DND-41 (cell line): ENCODE measurements at regions not wholly inside any gene's neighbourhood (a gene's known extent, or its start where the extent isn't known, plus 50 kb on each side); places are given as distances from the start of the nearest gene placed in this dataset.

ENCODE experiments used
- ATAC-seq: fragments of 200-7000 bp; cut with Tn5 transposase; 3 replicates; pipeline ENCODE4 v1.9.1; 2021; ENCODE audit warnings: low read depth; ENCODE audit not compliant: insufficient read depth
- DNase-seq: peaks from one replicate; pipeline ENCODE4 v3.0.0-alpha.2; 2020
- H2AFZ ChIP-seq: 2 replicates; pipeline ENCODE4 v1.6.0; 2012; ENCODE audit warnings: low read depth, low read length
- H3K27ac ChIP-seq: 2 replicates; pipeline ENCODE4 v1.5.1; 2012; ENCODE audit warnings: low read length, inconsistent platforms
- H3K27me3 ChIP-seq: fragments of 200-600 bp; sonication (generic); 2 replicates; pipeline ENCODE4 v1.6.0; 2012; ENCODE audit warnings: low read length, mild to moderate bottlenecking, inconsistent platforms; ENCODE audit not compliant: insufficient read depth, poor library complexity
- H3K36me3 ChIP-seq: 2 replicates; pipeline ENCODE4 v1.5.1; 2012; ENCODE audit warnings: low read length, inconsistent platforms; ENCODE audit not compliant: insufficient read depth
- H3K4me1 ChIP-seq: 2 replicates; pipeline ENCODE4 v1.5.1; 2012; ENCODE audit warnings: mild to moderate bottlenecking, low read length; ENCODE audit not compliant: insufficient read depth
- H3K4me2 ChIP-seq: 2 replicates; pipeline ENCODE4 v1.6.0; 2012; ENCODE audit warnings: mild to moderate bottlenecking, moderate library complexity, low read length, inconsistent platforms; ENCODE audit not compliant: insufficient read depth
- H3K4me3 ChIP-seq, 2 experiments: fragments of 200-600 bp in 1 of 2; shearing (Covaris generic) in 1 of 2; 2 replicates each; pipeline ENCODE4 v1.5.1; 2012 to 2016; ENCODE audit warnings: inconsistent platforms in 2 of 2, low read length in 2 of 2, mild to moderate bottlenecking in 2 of 2, low read depth in 1 of 2, moderate library complexity in 1 of 2
- H3K79me2 ChIP-seq: 2 replicates; pipeline ENCODE4 v1.6.0; 2012; ENCODE audit warnings: low read length, inconsistent platforms; ENCODE audit not compliant: insufficient read depth
- H3K9ac ChIP-seq: 2 replicates; pipeline ENCODE4 v1.6.0; 2012; ENCODE audit warnings: low read depth, mild to moderate bottlenecking, inconsistent platforms, low read length, moderate library complexity
- H3K9me3 ChIP-seq: 2 replicates; pipeline ENCODE4 v1.5.1; 2012; ENCODE audit warnings: low read length, moderate library complexity, mild to moderate bottlenecking, inconsistent platforms; ENCODE audit not compliant: insufficient read depth, severe bottlenecking
- H4K20me1 ChIP-seq: 2 replicates; pipeline ENCODE4 v1.6.0; 2012; ENCODE audit warnings: low read length; ENCODE audit not compliant: insufficient read depth
- CTCF ChIP-seq: IDR thresholded peaks from 2 replicates; pipeline ENCODE4 v1.5.1; 2012; ENCODE audit warnings: borderline replicate concordance, low read length, moderate library complexity, mild to moderate bottlenecking; ENCODE audit not compliant: poor library complexity, severe bottlenecking; ENCODE audit errors: extremely low read depth
- EZH2 ChIP-seq: IDR thresholded peaks from 3 replicates; pipeline ENCODE4 v1.6.1; 2012; ENCODE audit warnings: borderline replicate concordance, low read depth, mild to moderate bottlenecking, moderate library complexity, low read length, inconsistent platforms; ENCODE audit not compliant: severe bottlenecking

- H3K9me3 ChIP-seq: no peaks in the 10 kb centered on the region
- H4K20me1 ChIP-seq: no peaks in the 10 kb centered on the region
- ATAC-seq: no peak
- no peak for TF ChIP-seq CTCF
- no peak for TF ChIP-seq EZH2
- H3K9ac ChIP-seq: no peak overlapping the region
- no peak overlapping the region for H3K4me2 ChIP-seq
- H3K79me2 ChIP-seq: no peaks in the 10 kb centered on the region
- no peak for DNase-seq
- H3K36me3 ChIP-seq: no peaks in the 10 kb centered on the region
- H3K27ac ChIP-seq: no peak overlapping the region
- H2AFZ ChIP-seq: no peak overlapping the region
- no peaks in the 10 kb centered on the region for H3K27me3 ChIP-seq
- H3K4me3 ChIP-seq: no peak overlapping the region
- H3K4me1 ChIP-seq: no peaks in the 10 kb centered on the region
Measured at GRCh38 chr13:65748227-65748626, 1481.9 kb downstream of the PCDH9 start.

- no peak overlapping the region for H2AFZ ChIP-seq
- H3K9me3 ChIP-seq: no peaks in the 10 kb centered on the region
- no peak overlapping the region for H3K4me3 ChIP-seq
- DNase-seq: no peak
- no peaks in the 10 kb centered on the region for H3K4me1 ChIP-seq
- H3K36me3 ChIP-seq: no peaks in the 10 kb centered on the region
- H3K27me3 ChIP-seq: no peaks in the 10 kb centered on the region
- no peaks in the 10 kb centered on the region for H4K20me1 ChIP-seq
- no peak for ATAC-seq
- no peak overlapping the region for H3K27ac ChIP-seq
- H3K79me2 ChIP-seq: no peaks in the 10 kb centered on the region
- TF ChIP-seq EZH2 (no peak), CTCF (no peak)
- no peak overlapping the region for H3K4me2 ChIP-seq
- no peak overlapping the region for H3K9ac ChIP-seq
Measured at GRCh38 chr13:65746406-65746921, 1483.7 kb downstream of the PCDH9 start.

- no peak overlapping the region for H3K27ac ChIP-seq
- H3K79me2 ChIP-seq: no peaks in the 10 kb centered on the region
- H3K36me3 ChIP-seq: no peaks in the 10 kb centered on the region
- TF ChIP-seq CTCF (no peak), EZH2 (no peak)
- no peak overlapping the region for H3K4me3 ChIP-seq
- ATAC-seq: no peak
- H3K9me3 ChIP-seq: no peaks in the 10 kb centered on the region
- no peak overlapping the region for H3K9ac ChIP-seq
- no peaks in the 10 kb centered on the region for H3K27me3 ChIP-seq
- no peak for DNase-seq
- H2AFZ ChIP-seq: no peak overlapping the region
- H3K4me2 ChIP-seq: no peak overlapping the region
- H3K4me1 ChIP-seq: no peaks in the 10 kb centered on the region
- no peaks in the 10 kb centered on the region for H4K20me1 ChIP-seq
Measured at GRCh38 chr13:65744836-65745235, 1485.3 kb downstream of the PCDH9 start.

- Histone ChIP-seq H3K27ac (no peak overlapping the region), H3K9me3 (peaks cover 4% of the 10 kb centered on the region), H3K4me1 (no peaks in the 10 kb centered on the region), H3K79me2 (no peaks in the 10 kb centered on the region), H3K9ac (no peak overlapping the region), H3K4me3 (no peak overlapping the region), H4K20me1 (no peaks in the 10 kb centered on the region), H3K27me3 (no peaks in the 10 kb centered on the region), H3K36me3 (no peaks in the 10 kb centered on the region), H2AFZ (no peak overlapping the region), H3K4me2 (no peak overlapping the region)
- TF ChIP-seq CTCF: no peak
- no peak for TF ChIP-seq EZH2
- no peak for ATAC-seq
- no peak for DNase-seq
Measured at GRCh38 chr13:65733110-65733509, 1497.0 kb downstream of the PCDH9 start.
